GM18909 (cell line): ENCODE measurements at regions not wholly inside any gene's neighbourhood (a gene's known extent, or its start where the extent isn't known, plus 50 kb on each side); places are given as distances from the start of the nearest gene placed in this dataset.
"Not testable (repeated sequence)": the region's sequence is repeated elsewhere in the genome, so short reads cannot be mapped to it uniquely, and the experiment has no call there.

Experiments
- ATAC-seq: cut with Tn5 transposase; IDR thresholded peaks from one replicate; pipeline ENCODE4 v1.9.1; 2021; ENCODE audit warnings: mild to moderate bottlenecking; ENCODE audit not compliant: unreplicated experiment, poor library complexity

DNA sequence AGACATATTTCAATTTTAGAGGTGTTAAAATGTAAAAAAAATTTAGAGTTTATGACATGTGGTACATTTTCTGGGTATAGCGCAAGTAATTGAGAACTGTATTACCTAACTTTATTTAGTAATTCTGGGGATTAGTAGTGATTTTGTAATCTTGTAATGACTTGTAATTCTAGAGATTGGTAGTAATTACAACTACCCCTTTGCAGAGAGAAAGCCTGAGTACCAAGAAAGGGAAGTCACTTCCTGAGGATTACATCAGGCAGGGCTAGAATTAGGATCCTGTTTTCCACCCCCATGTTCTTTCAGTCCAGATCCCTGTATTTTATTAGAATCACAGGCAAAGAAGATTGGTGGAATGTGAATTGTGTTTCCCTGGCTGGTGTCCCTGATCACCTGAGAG is 274.9 kb downstream of the KCNRG start:
- no peak for ATAC-seq

DNA sequence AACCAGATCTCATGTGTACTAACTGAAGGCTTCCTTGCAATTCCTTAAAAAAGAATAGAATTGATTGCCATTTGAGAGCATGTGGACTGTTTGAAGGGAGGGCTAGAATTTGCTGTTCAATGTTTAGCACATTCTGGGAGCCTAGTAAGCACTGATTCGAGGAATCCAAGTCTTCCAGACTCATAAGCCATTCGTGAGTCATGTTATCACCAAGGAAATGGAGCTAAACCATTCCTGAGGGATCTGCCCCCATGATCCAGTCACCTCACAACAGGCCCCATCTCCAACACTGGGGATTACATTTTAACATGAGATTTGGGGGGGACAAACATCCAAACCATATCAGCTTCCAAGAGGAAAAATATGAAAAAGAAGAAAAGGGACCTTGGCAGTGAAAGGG is 276.4 kb downstream of the KCNRG start:
- ATAC-seq, result no peak

DNA sequence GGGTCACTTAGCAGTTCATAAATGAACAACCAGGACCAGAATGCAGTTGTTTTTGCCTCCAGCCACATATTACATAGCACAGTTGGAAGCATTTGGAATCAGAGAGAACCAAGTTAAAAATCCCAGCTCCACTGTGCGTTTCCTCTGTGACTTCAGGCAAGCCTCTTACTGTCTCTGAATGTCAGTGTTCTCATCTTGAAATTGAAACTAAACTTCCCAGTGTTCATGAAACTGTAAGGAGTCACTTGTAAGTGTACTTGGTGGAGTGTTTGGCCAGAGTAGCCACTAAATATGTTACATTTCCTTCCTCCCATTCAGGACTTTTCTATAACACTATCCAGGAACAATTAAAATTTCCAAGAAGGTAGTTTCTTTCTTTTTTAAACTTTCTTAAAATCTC is 276.8 kb downstream of the KCNRG start:
- no peak for ATAC-seq

DNA sequence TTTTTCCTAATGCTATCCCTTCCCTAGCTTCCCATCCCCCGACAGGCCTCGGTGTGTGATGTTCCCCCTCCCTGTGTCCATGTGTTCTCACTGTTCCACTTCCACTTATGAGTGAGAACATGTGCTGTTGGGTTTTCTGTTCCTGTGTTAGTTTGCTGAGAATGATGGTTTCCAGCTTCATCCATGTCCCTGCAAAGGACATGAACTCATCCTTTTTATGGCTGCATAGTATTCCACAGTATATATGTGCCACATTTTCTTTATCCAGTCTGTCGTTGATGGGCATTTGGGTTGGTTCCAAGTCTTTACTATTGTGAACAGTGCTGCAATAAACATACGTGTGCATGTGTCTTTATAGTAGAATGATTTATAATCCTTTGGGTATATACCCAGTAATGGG is 279.2 kb downstream of the KCNRG start:
- not testable (repeated sequence) for ATAC-seq

DNA sequence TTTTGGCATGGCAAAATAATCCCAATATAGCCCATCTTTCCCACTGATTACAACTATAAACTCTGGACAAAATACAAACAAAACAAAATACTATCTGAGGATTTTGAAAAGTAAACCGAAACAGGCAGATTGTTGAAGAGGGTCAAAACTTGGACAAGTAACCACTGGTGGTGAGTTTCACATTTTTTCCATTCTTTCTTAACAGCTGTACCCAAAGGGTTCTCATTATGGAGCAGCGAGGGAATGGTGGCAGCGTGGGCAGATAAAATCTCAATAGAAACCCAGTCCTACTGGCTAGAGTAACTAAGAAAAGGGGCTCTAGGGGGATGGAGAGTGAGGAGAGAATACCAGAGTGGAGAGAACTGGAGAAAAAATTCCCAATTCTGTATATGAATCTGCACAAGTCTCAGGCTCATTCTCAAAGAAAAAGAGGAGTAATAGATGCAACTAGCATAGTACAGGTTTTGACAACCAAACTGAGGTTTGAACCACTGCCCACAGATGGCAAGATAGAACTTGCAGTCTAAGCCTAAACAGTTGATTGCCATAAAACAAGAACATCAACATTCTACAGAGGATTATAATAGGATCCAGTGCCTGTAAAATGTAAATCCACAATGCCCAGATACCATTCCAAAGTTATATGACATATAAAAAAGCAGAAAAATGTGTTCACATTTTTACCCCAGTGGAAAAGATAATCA is 284.5 kb downstream of the KCNRG start:
- ATAC-seq, result no peak

DNA sequence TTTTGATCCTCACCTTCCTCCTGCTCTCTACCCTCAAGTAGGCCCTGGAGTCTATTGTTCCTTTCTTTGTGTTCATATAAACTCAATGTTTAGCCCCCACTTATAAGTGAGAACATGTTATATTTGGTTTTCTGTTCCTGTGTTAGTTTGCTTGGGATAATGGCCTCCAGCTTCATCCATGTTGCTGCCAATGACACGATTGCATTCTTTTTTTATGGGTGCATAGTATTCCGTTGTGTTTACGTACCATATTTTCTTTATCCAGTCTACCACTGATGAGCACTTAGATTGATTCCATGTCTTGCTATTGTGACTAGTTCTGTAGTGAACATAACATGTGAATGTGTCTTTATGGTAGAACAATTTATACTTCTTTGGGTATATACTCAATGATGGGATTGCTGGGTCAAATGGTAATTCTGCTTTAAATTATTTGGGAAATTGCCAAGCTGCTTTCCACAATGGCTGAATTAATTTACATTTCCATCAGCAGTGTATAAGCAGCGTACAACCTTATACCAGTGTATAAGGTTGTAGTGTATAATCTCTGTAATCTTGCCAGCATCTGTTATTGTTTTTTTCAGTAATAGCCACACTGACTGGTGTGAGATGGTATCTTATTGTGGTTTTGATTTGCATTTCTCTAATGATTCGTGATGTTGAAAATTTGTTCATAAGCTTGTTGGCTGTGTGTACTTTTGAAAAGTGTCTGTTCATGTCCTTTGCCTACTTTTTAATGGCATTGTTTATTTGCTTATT is 288.9 kb downstream of the KCNRG start:
- no peak for ATAC-seq

DNA sequence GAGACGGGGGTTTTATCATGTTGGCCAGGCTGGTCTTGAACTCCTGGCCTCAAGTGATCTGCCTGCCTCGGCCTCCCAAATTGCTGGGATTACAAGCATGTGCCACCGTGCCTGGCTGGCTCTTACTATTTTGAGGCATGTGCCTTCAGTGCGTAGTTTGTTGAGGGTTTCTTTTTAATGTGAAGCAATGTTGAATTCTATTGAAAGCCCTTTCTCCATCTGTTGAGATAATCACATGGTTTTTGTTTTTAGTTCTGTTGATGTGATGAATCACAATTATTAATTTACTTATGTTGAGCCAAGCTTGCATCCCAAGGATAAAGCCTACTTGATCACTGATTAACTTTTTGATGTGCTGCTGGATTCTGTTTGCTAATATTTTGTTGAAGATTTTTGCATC is 290.9 kb downstream of the KCNRG start:
- no peak for ATAC-seq

DNA sequence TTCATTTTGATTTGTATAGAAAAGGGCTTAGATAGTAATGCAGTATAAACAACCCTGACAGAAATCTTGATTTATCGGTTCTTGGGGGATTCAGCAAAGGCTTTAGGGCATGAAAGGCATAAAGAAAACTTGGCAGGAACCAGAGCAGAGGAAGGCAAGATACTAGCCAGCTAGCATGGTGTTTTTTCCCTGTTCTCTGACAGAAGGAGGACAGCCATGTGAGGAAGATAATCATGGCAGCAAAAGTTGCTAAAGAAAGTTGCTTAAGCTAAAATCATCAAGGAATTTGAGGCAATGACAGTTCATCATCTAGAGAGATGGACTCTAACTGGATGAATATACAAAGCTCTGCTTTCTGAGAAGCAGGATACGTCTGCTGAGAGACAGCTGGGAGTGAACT is 294.1 kb downstream of the KCNRG start:
- no peak for ATAC-seq

DNA sequence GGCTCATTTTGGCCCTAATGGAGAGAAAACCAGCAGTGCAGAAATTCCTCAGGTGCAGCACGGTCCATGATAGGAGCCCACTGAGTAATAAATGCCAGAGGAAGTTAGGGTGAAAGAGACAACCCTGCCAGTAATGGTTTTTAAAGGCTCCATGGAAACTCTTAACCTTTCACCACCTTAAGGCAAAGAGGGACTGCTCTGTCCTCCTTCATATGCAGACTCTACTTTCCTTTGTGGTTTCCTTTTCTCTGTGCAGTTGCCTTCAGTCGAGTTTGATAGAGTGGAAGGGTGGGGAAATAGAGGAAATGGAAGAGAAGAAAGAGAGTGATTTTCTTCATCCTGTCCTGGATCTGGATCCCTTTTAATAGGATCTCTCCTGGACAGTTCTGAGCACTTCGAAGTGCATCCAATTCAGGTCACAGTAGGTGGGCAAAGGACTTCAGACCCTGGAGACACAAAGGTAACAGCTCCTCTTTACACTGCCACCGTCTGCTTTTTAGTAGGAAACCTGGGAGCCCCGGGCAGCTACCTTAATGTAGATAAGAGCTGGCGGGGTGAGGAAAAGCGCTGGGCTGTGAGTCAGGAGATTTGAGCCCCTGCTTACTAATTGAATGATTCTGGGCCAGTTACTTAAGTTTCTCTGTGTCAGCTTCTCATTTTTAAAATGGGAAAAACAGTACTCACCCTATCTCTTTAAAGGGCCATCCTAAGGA is 294.8 kb downstream of the KCNRG start:
- no peak for ATAC-seq

DNA sequence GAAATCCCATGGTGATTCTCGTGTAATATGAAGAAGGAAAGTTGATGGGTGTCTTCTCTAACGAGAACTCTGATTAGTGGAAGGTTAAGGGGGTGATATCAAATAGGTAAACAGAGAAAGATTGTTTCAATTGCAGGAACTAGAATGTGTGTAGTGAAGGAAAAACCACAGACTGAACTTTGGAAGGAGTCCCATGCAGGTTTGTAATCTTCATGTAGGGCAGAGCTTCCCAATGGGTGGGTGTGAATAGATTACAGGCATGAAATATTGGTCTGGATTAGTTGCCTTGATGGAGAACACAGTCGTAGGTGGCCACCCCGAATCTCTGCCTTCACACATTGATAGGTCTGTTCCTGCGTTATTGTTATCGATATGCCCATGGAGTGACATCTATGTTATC is 295.5 kb downstream of the KCNRG start:
- ATAC-seq, result no peak

DNA sequence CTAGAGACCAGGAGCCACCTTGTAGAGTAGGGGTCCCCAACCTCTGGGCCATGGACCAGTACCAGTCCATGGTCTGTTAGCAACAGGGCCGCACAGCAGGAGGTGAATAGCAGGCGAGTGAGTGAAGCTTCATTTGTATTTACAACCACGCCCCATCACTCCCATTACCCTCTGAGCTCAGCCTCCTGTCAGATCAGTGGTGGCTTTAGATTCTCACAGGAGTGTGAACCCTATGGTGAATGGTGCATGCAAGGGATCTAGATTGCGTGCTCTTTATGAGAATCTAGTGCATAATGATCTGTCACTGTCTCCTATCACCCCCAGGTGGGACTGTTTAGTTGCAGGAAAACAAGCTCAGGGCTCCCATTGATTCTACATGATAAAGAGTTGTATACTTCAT is 303.6 kb downstream of the KCNRG start:
- no peak for ATAC-seq

DNA sequence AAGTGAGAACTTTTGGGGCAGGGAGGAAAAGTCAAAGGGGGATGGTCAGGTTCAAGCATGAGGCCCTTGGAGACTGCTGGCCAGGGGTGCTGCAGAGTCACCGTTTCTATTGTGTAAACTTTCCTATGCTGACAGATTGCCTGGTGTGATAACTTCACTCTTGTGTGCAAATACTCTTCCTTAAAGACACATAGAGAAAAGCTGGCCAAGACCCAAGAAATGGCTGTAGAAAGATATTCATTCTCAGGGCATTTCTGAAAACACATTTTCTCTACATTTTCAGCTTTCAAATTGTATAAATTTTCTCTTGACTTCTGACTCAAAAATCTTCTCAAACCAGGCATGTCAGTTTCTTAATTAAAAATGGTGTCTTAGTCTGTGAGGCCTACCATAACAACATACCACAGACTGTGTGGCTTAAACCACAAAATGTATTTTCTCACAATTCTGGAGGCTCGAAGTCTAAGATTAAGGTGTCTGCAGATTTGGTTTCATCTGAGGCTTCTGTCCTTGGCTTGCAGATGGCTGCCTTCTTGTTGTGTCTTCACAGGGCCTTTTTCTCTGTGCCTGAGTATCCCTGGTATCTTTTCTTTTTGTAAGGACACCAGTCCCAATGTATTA is 304.5 kb downstream of the KCNRG start:
- no peak for ATAC-seq

DNA sequence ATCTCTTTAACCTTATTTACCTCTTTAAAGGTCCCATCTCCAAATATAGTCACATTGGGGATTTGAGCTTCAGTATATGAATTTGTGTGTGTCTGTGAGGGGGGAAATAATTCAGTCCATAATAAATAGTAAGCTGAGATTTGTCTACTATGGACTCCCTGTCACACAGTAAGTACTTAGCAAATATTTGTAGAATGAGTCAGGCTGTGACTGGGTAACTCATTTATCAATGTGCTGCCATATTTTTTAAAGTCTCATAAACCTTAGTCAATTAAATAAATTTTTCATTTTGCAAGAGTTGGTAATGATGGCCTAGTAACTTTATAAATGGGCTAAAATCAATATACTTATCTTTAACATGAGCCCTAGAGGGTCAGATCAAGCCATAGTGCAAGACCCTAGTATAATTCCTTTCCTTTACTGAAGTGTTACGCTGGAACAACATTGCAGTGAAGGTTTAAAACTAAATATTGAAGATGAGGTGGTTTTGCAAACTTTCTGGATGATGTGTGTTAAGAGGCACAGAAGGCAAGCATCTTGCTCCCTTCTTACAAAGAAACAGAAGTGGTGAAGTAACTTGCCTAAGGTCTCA is 305.1 kb downstream of the KCNRG start:
- no peak for ATAC-seq

DNA sequence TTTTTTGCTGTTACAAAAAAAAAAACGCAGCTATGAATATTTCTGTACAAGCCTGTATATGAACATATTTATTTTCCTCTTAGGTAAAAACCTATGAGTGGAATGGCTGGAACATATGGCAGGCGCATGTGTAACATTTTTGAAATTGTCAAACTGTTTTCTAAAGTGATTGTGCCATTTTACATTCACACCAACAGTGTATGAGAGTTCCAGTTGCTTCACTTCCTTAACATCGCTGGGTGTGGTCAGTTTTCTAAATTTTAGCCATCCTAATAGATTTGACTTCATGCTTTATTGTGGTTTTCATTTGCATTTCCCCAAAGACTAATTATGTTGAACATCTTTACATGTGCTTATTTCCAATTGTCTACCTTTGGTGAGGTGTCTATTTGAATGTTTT is 306.8 kb downstream of the KCNRG start:
- no peak for ATAC-seq

DNA sequence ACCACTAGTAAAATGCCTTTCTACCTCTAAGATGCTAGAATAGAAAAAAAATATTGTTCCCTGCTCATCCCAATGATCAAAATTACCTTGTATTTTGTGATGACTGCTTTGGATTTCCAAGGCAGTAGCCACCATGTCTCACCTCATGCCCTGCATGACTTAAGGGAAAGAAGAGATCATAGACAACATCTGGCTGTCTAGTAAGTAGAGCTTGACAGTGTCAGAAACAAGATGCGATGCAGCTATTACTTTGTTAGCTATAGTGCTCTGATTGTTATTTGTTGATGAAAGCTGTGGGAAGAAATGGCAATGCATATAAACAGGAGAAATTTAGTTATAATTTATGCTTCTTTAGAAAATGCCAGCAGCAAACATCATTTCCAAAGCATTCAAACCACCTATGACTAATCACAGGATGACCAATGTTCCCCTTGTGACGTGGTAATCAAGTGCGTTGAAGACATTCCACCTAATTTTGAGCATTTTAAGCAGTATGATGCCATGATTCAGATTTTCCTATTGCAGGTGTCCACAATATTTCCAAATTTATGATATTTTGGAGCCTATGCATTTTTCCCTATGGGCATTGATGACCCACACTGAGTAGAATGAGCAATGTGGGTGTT is 308.3 kb downstream of the KCNRG start:
- ATAC-seq, result no peak

DNA sequence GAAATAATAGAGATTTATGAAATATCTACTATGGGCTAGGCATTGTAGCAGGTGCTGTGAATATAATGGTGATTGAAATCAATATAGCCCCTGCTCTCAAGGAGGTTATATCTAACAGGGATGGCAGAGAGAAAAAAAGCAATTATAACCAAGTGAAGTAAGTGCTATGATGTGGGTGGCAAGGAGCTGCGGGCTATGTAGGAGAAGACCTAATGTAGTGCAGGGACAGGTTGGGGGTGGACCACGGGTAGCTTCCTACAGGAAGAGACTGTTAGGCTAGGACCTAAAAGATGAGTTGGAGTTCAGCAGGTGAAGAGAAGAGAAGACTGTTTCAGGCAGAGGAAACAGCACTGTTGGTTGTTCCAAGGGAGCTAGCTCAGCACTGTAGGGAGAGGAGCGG is 311.0 kb downstream of the KCNRG start:
- no peak for ATAC-seq

DNA sequence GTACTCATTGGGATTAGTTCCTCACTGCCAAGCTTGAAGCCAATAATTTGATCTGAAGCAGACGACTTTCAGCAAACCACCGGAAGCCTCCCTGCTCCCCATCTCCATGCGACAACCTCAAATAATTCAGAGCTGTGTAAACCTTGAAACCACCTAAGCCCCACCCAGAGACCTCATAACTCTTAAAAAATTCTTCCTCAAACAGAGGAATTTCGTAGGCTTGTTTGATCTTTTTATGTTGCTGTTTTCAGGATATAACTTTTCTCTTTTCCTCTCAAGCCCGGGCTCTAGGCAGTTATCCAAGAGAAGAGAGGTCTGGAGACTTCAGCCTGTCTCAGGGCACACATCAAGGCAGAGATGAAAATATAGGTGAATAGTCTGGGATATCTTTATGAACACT is 311.6 kb downstream of the KCNRG start:
- ATAC-seq, result no peak

DNA sequence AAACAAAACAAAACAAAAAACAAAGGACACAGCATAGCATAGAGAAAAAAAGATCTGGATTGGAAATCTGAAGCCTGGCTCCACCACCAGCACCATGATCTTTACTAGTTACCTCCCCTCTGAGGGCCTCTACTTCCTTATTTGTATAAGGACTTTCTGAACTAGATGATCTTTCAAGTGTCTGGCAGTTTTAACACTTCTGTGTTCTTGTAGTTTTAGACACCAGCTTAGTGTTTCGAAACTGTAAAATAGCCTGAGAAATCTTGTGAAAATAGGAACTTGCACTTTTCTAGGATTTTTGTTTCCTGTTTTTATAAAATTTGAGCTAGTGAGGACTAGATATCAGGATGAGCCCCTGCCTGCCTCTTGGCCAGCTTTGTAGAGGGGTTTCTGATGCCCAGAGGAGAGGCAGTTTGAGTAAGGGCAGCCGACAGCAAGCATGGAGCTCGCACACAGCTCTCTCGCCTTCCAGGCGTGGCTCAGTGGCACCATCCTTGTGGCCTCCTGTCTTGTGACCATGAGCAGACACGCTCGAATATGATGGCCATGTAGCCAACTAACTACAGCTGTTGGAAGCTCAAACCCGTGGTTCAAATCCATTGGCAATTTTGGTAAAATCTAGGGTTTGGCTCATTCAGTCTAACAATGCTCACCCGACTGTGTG is 319.0 kb downstream of the KCNRG start:
- ATAC-seq, result no peak

DNA sequence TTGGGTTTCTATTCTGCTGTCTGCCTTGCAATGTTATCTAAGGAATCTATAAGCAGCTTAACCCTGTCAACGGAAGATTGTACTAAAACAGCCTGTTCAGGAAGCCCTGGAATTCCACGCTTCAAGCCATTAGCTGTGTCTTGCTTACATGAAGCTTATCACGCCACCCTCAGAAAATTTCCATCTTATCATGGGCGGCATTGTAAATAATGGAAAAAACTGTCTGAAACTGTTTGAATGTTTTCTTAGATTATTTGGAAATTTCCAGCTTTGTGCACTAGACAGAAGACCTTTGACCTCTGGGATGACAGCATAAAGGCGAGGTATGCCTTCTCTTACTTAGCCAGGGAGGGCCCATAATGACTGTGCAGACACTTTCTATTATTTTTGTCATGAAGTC is 319.7 kb downstream of the KCNRG start:
- ATAC-seq, result no peak

DNA sequence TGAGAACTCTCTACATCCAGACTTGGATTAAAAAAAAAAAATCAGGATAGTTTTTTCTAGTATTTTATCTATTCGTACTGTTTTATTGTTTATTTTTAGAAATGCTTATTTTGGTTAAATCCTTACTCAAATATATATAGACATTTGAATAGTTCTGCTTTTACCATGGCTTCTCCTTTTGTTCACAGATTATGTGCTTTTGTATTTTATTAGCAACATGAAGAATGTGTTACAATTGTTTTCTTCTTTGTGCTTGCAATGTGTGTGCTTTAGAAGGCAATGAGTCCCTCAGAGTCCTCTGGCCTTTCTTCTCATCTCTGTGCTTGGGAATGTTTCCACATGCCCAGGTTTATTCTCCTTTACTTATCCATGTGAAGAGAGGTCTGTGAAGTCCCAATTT is 324.0 kb downstream of the KCNRG start:
- ATAC-seq, result no peak
